GM21529 (cell line): ENCODE measurements at regions not wholly inside any gene's neighbourhood (a gene's known extent, or its start where the extent isn't known, plus 50 kb on each side); places are given as distances from the start of the nearest gene placed in this dataset.

ENCODE experiments used
- ATAC-seq: cut with Tn5 transposase; IDR thresholded peaks from one replicate; pipeline ENCODE4 v1.9.1; 2021; ENCODE audit not compliant: unreplicated experiment

- ATAC-seq = no peak
These were observed 316.8 kb upstream of the TSHZ2 start for GRCh38 chr20:52655395-52655794.

DNA sequence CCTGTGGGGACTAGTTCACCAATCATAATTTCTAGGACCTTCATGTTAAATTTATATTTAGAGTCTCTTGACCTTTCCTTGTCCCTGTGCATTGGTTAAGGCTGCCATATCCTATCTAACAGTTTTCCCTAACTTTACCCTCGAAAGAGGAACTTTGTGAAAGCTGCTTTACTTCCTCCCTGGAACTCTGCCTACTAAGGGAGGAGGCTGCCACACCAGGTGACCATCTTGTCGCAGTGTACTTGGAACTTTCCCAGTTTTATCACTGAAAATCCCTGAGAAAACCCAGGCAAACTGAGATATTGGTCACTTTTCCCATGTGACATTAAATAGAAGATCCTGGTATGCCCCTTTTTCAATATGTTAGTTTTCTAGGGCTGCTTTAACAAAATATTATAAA lies 317.6 kb upstream of the TSHZ2 start:
- no peak for ATAC-seq

DNA sequence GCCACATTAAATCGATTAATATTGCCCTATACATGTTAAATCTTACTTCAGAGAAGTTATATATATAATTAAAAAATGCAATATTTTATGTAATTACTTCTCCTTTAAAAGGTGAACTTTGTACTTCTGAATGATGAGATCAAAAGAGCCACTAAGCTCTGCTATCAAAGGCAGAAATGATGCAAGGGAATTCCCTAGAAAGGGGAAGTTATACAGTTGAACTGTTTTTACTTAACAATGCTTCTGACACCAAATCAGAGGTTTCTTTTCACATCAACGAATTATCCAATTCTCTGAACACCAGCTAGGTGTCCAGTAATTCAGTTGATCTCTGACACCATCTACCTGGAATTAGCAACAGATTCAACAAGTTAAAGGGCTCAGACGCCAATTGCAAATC lies 319.9 kb upstream of the TSHZ2 start:
- ATAC-seq = no peak

DNA sequence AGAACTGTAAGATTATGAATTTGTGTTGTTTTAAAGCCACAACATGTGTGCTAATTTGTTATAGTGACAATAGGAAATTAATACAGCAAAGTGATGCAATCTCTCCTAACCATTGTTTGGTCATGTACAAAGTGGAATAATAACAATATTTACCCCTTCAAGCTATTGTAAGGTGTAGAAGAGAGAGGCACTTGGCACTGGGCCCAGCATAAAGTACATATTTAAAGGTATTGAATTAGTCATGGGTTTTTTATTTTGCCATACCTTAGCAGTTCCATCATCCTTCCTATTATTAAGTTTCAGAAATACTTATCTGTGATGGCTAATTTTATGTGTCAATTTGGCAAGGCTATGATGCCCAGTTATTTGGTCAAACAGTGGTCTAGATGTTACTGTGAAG lies 322.4 kb upstream of the TSHZ2 start:
- ATAC-seq = no peak

- no peak for ATAC-seq
These were observed 326.3 kb upstream of the TSHZ2 start for GRCh38 chr20:52645822-52646221.

- no peak for ATAC-seq
These were observed 329.1 kb upstream of the TSHZ2 start for GRCh38 chr20:52643034-52643433.

DNA sequence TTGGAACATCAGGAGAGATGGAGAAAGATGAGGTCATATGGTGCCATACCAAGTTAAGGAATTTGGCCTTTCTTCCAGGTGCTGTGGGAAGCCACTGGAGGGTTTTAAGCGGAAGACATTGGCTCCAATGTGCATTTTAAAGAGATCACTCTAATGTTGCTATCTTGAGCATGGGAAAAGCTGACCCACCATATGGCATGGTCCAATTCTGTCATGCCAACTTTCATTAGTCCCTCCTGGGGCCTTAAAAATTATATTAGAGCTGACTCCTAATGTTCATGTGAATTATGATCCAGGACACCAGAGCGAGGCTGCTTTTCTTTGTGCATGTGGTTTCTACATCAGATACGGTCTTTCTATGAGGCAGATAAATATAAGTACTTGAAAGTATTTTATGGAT lies 335.0 kb upstream of the TSHZ2 start:
- ATAC-seq = no peak

DNA sequence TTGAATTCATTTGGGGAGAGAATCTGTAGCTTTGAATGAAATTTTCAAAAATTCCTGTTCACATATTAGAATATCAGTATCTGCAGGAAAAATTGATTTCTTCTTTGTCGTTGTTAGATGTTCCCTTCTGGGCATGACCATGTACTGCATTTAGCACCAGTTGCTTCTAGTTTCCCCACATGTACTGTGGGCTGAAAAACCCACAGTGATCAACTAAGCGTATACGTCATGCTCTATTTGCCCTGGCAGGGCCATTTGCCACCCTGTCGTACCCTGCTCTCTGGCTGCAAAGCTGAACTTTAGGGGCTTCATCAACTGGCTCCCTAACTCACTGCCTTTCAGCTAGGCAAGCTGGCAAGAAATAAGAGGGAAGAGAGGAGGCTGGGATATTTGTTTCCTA lies 340.7 kb upstream of the TSHZ2 start:
- ATAC-seq = no peak

DNA sequence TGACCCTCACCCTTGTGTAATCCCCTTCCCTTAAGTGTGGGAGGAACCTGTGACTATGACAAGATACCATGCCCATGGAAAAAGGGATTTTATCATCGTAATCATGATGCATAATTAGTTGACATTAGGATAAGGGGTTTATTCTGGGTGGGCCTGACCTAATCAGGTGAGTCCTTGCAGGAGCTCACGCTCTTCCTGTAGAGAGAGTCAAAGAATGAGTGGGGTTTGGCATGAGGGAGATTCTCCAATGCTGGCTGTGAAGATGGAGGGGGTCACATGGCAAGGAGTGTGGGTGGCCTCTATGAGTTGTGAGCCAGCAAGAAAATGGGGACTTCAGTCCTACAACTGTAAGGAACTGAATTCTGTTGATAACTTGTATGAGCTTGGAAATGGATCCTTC lies 342.0 kb upstream of the TSHZ2 start:
- no peak for ATAC-seq

DNA sequence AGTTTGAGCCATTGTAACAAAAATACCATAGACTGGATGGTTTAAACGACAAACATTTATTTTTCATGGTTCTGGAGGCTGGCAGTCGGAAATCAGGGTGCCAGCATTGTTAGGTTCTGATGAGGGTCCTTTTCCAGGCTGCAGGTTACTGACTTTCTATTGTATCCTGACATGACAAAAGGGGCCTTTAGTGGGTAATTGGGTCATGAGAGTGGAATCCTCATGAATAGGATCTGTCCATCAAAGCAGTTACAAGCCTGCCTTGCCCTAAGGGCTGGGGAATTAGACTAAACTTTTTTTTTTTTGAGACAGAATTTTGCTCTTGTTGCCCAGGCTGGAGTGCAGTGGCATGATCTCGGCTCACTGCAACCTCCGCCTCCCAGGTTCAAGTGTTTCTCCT lies 347.9 kb upstream of the TSHZ2 start:
- no peak for ATAC-seq

DNA sequence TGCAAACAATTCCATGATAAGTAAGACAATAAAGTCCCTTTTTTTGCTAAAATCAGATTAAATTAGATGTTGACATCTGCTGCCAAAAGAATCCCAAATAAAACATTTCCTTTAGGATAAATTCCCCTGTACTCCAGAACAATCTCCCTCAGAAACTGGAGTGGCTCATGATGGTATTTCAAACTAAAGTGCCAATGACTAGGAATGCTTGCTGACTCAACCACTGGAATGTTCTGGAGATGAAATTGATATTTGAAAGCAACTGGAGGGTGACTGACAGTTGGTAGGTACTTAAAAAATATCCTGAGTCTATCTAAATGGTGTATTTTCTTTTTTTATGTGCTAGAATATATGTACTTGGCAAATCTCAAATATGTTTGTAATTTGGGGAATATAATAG lies 350.1 kb upstream of the TSHZ2 start:
- ATAC-seq = no peak

GRCh38 chr20:52621401-52621800 lies 350.8 kb upstream of the TSHZ2 start:
- no peak for ATAC-seq

- ATAC-seq = no peak
These were observed 352.5 kb upstream of the TSHZ2 start for GRCh38 chr20:52619671-52620070.

DNA sequence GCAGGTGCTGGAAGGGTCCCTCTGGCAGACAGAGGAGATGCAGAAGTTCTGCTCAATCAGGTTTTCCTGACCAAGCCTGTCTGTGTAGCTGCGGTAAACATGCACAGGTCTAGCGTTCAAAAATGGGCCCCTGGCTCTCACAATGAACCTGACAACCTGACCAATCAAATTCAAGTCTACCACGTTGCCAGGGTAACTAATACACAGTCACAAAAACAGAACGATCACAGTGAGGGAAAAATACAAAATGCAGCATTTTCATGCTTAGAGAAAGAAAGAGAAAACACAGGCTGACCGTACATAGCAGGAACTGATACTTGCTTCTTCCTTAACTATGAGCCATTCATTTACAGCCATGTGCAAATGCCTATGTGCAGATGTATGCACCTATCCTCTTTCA lies 353.1 kb upstream of the TSHZ2 start:
- ATAC-seq = no peak

GRCh38 chr20:52616629-52617028 lies 355.5 kb upstream of the TSHZ2 start:
- no peak for ATAC-seq

GRCh38 chr20:52614051-52614863 lies 357.9 kb upstream of the TSHZ2 start:
- ATAC-seq = no peak

- no peak for ATAC-seq
These were observed 360.0 kb upstream of the TSHZ2 start for GRCh38 chr20:52612046-52612632.

GRCh38 chr20:52610749-52611148 lies 361.4 kb upstream of the TSHZ2 start:
- ATAC-seq = no peak

DNA sequence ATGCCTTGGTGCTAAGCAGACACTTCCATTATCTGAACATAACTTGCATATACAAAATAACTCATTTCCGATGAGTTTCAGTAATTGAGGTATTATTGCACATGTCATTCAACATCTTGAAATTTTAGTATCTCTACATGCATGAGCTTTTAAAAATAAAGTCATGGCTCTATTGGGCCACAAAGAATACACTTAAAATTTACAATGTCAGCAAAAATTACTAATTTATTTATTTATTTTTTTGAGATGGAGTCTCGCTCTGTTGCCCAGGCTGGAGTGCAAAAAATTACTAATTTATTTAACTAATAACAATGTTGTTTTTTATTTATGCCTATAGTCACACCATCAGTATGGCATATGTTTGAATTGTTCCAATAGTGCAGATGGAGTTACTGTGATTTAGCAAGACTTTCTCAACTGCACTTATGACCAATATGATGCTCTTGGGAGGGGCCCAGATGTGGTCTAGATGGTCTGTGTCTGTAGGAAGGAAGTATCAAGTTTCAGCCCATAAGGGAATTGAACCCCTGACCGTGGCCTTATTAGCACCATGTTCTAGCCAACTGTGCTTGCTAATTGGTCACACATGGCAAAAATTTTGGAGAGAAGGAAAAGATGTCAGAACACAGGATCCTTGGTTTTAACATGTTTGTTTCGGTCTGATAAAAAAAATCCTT lies 370.7 kb upstream of the TSHZ2 start:
- no peak for ATAC-seq

DNA sequence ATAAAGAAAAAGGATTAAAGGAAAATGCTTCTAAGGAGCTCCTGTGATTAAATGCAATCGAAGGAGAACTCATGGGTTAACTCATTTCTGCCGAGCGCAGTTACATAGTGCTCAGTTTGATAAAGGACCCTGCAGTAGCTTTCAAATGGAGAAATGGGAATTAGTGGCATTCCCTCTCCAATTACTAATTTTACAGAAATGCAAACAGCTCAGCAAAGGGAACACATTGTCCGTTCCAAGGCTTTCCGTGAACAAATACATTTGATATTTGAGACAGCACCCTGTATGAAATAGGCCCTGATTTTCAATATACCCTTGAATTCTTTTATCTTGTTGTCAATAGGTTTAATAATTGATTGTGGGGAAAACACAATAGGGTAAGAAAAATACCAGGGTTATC lies 375.9 kb upstream of the TSHZ2 start:
- ATAC-seq = no peak

DNA sequence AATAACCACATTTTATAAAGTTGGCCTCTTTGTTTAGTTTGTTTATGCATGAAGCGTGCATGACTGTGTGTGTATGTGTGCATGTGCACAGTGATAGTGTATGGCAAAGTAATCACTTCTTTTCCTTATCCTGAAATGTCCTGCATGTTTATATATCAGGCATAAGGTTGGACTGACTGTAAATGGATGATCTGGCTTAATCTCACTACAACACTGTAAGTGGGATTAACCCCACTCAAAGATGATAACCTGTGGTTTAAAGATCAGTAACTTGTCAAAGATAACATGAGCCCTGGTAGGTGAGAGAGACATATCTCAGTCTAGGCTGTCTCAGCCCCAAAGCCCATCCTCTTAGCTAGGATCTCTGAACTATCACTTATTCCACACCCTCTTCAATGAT lies 376.6 kb upstream of the TSHZ2 start:
- ATAC-seq = no peak

DNA sequence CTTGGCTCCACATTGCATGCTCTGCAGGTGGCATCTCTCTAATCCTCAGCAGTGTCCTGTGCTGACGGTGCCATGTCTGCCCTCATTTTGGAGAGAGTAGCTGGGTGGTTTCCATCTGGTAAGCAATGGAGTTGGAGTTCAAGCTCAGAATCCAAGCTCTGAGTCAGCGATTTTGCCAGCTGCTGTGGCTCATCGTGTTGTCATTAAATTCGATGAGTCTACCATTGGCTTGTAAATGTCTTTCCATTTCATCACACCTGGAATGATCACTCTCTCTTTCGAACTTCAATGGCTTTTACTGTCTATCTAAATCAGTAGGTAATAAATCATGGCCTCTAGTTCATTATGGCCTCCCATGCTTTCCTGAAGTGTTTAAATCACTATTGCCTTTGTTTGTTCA lies 378.5 kb upstream of the TSHZ2 start:
- ATAC-seq = no peak
